HG02798 (cell line): ENCODE measurements at regions not wholly inside any gene's neighbourhood (a gene's known extent, or its start where the extent isn't known, plus 50 kb on each side); places are given as distances from the start of the nearest gene placed in this dataset.
"Not testable (repeated sequence)": the region's sequence is repeated elsewhere in the genome, so short reads cannot be mapped to it uniquely, and the experiment has no call there.

Source experiments
- ATAC-seq: cut with Tn5 transposase; IDR thresholded peaks from one replicate; pipeline ENCODE4 v1.9.1; 2021; ENCODE audit warnings: mild to moderate bottlenecking; ENCODE audit not compliant: unreplicated experiment, poor library complexity

- ATAC-seq: no peak
These were observed 96.1 kb downstream of the DAD1 start for GRCh38 chr14:22492622-22493542.

GRCh38 chr14:22491683-22492621 is 97.1 kb downstream of the DAD1 start:
- peak; percentile 46 for ATAC-seq

GRCh38 chr14:22491053-22491452 is 98.0 kb downstream of the DAD1 start:
- not testable (repeated sequence) for ATAC-seq

- no peak for ATAC-seq
These were observed 98.8 kb downstream of the DAD1 start for GRCh38 chr14:22489957-22490950.

GRCh38 chr14:22489244-22489545 is 99.8 kb downstream of the DAD1 start:
- no peak for ATAC-seq

- peak; percentile 23 for ATAC-seq
These were observed 100.3 kb downstream of the DAD1 start for GRCh38 chr14:22488522-22489243.

GRCh38 chr14:22487941-22488340 is 101.1 kb downstream of the DAD1 start:
- no peak for ATAC-seq

GRCh38 chr14:22487401-22487800 is 101.6 kb downstream of the DAD1 start:
- ATAC-seq: no peak

- no peak for ATAC-seq
These were observed 102.3 kb downstream of the DAD1 start for GRCh38 chr14:22486675-22487074.

GRCh38 chr14:22485649-22486048 is 103.4 kb downstream of the DAD1 start:
- ATAC-seq: no peak

GRCh38 chr14:22485178-22485577 is 103.8 kb downstream of the DAD1 start:
- no peak for ATAC-seq

GRCh38 chr14:22484632-22485031 is 104.4 kb downstream of the DAD1 start:
- ATAC-seq: no peak

- no peak for ATAC-seq
These were observed 105.0 kb downstream of the DAD1 start for GRCh38 chr14:22483863-22484593.

- no peak for ATAC-seq
These were observed 106.1 kb downstream of the DAD1 start for GRCh38 chr14:22482782-22483553.

- ATAC-seq: no peak
These were observed 106.8 kb downstream of the DAD1 start for GRCh38 chr14:22482085-22482694.

- no peak for ATAC-seq
These were observed 107.5 kb downstream of the DAD1 start for GRCh38 chr14:22481546-22481945.

GRCh38 chr14:22479776-22480464 is 109.1 kb downstream of the DAD1 start:
- no peak for ATAC-seq
